ENCODE measurements at regions not wholly inside any gene's neighbourhood (a gene's known extent, or its start where the extent isn't known, plus 50 kb on each side); places are given as distances from the start of the nearest gene placed in this dataset.

DNA sequence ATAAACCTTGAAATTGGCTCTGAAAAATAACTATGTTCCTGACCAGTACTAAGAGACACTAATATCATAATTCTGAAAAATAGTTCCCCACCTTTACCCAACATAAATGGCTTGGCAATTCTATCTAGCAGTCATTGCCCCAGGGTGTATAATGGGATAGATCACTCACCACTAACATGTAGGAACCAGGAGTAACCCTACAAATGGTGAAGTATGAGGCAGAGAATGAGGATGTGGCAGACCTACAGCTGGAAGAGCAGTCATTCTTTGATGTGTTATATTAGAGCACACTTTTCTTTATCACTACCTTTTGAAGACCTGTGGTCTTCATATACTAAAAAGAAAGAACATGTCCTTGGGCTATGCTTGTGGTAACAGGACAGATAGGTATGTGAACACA is 136.5 kb upstream of the SYNDIG1 start:
- TF ChIP-seq, protein P1, sequence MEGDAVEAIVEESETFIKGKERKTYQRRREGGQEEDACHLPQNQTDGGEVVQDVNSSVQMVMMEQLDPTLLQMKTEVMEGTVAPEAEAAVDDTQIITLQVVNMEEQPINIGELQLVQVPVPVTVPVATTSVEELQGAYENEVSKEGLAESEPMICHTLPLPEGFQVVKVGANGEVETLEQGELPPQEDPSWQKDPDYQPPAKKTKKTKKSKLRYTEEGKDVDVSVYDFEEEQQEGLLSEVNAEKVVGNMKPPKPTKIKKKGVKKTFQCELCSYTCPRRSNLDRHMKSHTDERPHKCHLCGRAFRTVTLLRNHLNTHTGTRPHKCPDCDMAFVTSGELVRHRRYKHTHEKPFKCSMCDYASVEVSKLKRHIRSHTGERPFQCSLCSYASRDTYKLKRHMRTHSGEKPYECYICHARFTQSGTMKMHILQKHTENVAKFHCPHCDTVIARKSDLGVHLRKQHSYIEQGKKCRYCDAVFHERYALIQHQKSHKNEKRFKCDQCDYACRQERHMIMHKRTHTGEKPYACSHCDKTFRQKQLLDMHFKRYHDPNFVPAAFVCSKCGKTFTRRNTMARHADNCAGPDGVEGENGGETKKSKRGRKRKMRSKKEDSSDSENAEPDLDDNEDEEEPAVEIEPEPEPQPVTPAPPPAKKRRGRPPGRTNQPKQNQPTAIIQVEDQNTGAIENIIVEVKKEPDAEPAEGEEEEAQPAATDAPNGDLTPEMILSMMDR (conservative IDR thresholded peaks at IDR 0.05): no peak
- TF ChIP-seq EZH2 (IDR thresholded peaks at IDR 0.05; ENCODE audit: low read depth): no peak
